ENCODE measurements at regions not wholly inside any gene's neighbourhood (a gene's known extent, or its start where the extent isn't known, plus 50 kb on each side); places are given as distances from the start of the nearest gene placed in this dataset.

- DNase-seq: no peak
These were observed 50.4 kb downstream of the HAPSTR1 start for GRCh38 chr16:9141813-9142212.

DNA sequence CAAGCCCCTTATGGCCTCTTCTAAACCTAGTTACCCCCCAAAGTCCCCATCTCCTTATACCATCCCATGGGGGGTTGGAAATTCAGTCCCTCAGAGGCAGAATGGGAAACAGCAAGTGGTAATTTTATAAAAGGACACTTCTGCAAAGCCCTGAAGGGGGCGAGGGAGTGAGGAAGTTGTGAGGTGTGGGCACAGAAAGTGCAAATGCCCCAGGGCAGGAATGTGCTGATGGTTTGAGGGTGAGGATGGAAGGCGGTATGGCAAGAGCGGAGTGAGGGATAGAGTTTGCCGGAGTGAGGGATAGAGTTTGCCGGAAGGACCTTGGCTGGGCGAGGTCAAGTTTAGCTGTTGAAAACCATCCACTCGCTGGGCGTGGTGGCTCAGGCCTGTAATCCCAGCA lies 52.7 kb downstream of the HAPSTR1 start:
- no peak for DNase-seq

DNA sequence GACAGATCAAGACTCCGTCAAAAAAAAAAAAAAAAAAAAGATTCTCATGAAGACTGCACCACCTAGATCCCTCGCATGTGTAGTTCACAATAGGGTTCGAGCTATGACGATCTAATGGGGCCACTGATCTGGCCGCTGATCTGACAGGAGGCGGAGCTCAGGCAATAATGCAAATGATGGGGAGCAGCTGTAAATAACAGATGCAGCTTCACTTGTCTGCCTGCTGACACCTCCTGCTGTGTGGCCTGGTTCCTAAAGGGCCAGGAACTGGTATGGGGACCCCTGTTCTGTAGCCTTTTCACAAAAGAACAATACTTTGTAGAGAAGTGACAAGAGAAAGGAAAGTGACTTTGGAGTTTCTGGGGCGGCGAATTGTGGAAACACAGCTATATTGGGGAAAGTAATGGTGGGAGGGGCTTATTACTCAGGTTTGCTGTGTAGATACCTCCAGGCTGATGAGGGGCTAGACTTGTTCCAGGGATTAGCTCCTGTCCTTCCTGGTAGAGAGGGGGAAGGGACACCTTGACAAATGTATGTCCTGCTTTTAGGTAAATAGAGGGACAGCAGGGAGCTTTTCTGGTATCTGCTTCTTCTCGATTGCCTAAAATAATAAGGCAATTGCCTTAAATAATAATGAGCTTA lies 57.1 kb downstream of the HAPSTR1 start:
- DNase-seq: no peak

DNA sequence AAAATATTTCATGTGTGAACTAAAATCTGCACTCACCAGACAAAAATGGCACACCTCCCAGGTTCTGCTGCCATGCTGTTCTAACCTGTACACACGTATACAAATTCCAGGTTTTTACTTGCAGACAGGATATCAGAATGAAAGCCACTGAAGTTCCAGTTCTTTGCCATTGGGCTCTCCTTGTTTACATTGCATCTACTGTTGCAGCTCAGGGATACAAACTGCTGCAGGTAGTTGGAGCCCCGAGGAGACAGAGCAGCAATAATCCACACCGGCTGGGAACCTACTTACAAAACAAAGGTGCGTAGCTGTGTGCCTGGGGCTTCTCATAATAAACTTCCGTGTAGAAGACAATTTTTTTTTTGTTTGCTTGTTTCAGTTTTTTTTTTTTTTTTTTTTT lies 59.6 kb downstream of the HAPSTR1 start:
- DNase-seq: no peak

DNA sequence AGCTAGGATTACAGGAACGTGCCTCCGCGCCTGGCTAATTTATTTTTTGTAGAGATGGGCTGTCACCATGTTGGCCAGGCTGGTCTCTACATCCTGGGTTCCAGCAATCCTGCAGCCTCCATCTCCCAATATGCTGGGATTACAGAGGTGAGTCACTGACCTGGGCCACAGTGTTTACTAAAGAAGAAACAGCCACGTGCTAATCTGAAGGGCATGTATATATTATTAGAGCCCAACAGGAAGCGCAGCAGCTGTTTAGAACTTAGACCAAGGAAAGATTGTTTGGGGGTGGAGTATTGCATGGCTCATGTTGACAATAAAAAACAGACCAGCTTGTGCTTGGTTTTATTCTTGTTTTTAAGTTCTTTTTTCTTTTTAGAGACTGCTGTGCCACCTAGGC lies 60.2 kb downstream of the HAPSTR1 start:
- DNase-seq: no peak

GRCh38 chr16:9152649-9153501 lies 61.4 kb downstream of the HAPSTR1 start:
- no peak for DNase-seq

DNA sequence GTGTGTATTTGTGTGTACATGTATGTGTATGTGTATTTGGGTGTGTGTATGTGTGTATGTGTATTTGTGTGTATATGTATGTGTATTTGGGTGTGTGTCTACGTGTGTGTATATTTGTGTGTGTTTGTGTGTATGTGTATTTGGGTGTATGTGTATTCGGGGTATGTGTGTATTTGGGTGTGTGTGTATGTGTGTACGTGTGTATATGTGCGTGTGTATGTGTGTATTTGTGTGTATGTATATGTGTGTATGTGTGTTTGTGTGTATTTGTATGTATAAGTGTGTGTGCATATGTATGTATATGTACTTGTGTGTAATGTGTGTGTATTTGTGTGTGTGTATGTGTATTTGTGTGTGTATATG lies 62.0 kb downstream of the HAPSTR1 start:
- DNase-seq: no peak

GRCh38 chr16:9154567-9155410 lies 63.3 kb downstream of the HAPSTR1 start:
- DNase-seq: no peak

DNA sequence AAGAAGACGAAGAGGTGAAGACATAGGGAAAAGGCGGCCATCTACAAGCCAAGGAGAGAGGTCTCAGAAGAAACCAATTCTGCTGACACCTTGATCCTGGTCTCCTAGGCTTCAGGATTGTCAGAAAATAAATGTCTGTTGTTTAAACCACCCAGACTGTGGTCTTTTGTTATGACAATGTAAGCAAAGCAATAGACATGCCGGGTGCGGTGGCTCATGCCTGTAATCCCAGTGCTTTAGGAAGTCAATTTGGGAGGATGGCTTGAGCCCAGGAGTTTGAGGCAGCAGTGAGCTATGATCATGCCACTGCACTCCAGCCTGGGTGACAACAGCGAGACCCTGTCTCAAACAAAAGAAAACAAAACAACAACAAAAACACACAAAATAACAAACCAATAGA lies 64.4 kb downstream of the HAPSTR1 start:
- no peak for DNase-seq

- DNase-seq: peak; percentile 28
These were observed 68.6 kb downstream of the HAPSTR1 start for GRCh38 chr16:9159839-9160550.

GRCh38 chr16:9160551-9160911 lies 69.1 kb downstream of the HAPSTR1 start:
- DNase-seq: no peak

DNA sequence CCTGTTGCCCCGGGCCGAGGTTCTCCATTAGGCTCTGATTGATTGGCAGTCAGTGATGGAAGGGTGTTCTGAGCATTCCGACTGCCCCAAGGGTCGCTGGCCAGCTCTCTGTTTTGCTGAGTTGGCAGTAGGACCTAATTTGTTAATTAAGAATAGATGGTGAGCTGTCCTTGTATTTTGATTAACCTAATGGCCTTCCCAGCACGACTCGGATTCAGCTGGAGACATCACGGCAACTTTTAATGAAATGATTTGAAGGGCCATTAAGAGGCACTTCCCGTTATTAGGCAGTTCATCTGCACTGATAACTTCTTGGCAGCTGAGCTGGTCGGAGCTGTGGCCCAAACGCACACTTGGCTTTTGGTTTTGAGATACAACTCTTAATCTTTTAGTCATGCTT lies 74.2 kb downstream of the HAPSTR1 start:
- DNase-seq: no peak

- peak; percentile 3 for DNase-seq
These were observed 75.0 kb downstream of the HAPSTR1 start for GRCh38 chr16:9166326-9166993.

DNA sequence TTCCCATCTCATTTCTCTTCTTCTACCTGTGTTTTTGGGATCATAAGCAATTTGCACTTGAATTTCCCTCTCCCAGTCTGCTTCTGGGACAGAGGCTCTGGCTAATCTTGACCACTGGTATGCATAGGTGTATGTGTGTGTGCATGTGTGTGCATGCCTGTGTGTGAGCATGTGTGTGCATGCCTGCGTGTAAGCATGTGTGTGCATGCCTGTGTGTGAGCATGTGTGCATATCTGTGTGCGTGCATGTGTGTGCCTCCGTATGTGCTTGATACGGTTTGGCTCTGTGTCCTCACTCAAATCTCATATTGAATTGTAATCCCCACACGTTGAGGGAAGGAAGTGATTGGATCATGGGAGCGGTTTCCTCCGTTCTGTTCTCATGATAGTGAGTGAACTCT lies 77.7 kb downstream of the HAPSTR1 start:
- DNase-seq: no peak

- no peak for DNase-seq
These were observed 79.0 kb downstream of the HAPSTR1 start for GRCh38 chr16:9170470-9170869.

GRCh38 chr16:9176547-9177418 lies 85.3 kb downstream of the HAPSTR1 start:
- DNase-seq: no peak

DNA sequence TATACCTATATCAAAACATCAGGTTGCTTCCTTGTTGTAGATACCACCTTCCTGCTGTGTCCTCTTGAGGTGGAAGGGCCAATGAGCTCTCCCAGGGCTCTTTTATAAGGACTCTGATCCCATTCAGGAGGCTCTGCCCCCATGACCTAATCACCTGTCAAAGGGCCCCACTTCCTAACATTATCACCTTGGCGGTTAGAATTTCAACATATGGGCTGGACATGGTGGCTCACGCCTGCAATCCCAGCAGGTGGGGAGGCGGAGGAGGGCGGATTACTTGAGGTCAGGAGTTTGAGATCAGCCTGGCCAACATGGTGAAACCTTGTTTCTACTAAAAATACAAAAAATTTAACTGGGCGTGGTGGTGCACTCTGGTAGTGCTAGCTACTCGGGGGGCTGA lies 86.4 kb downstream of the HAPSTR1 start:
- no peak for DNase-seq

- DNase-seq: no peak
These were observed 92.4 kb downstream of the HAPSTR1 start for GRCh38 chr16:9183682-9184353.

DNA sequence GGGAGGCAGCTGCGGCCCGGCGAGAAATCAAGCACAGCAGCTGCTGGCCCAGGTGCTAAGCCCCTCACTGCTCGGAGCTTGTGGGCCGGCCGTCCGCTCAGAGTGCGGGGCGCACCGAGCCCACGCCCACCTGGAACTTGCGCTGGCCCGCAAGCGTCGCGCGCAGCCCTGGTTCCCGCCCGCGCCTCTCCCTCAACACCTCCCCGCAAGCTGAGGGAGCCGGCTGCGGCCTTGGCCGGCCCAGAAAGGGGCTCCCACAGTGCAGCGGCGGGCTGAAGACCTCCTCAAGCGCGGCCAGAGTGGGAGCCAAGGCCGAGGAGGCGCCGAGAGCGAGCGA lies 92.9 kb downstream of the HAPSTR1 start:
- no peak for DNase-seq

GRCh38 chr16:9185381-9185780 lies 93.9 kb downstream of the HAPSTR1 start:
- no peak for DNase-seq

DNA sequence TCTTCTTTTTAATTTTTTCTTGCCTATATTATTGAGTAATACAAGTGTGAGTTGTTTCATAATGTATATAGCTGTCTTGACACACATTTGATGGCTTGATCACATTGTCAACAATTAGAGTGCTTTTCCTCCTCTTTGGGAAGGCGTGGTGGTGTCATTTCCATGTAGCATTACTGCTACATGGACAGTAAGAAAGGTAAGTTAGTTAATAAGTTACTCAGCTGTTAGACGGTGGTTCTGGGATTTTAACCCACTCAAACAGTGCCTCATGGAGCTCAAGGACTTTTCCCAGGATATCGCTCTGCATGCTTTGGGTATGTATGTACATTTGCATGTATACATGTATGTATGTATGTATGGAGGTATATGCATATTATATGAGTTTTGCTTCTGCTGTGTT lies 94.6 kb downstream of the HAPSTR1 start:
- DNase-seq: no peak
